ENCODE measurements at regions not wholly inside any gene's neighbourhood (a gene's known extent, or its start where the extent isn't known, plus 50 kb on each side); places are given as distances from the start of the nearest gene placed in this dataset.

DNA sequence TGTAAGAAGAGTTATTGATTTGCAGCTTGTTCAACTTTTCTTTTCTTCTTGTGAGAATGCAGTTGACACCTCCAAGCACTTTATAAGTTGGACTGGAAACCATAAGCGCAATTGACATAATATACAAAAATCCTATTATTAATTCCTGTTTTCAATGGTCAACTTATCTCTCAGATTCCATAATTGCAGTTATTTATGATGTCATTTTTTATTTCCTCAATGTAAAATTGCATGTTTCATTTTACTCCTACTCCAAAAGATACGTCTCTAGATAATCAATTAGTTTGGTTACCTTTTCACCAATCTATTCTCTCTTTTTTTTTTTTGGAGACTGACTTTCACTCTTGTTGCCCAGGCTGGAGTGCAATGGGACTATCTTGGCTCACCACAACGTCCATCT, 1416.1 kb upstream of the CDH6 start:
- H3K4me1 Mint-ChIP-seq (ENCODE audit: low read depth) = no peaks in the 10 kb centered on the region
- TF ChIP-seq, protein P1, sequence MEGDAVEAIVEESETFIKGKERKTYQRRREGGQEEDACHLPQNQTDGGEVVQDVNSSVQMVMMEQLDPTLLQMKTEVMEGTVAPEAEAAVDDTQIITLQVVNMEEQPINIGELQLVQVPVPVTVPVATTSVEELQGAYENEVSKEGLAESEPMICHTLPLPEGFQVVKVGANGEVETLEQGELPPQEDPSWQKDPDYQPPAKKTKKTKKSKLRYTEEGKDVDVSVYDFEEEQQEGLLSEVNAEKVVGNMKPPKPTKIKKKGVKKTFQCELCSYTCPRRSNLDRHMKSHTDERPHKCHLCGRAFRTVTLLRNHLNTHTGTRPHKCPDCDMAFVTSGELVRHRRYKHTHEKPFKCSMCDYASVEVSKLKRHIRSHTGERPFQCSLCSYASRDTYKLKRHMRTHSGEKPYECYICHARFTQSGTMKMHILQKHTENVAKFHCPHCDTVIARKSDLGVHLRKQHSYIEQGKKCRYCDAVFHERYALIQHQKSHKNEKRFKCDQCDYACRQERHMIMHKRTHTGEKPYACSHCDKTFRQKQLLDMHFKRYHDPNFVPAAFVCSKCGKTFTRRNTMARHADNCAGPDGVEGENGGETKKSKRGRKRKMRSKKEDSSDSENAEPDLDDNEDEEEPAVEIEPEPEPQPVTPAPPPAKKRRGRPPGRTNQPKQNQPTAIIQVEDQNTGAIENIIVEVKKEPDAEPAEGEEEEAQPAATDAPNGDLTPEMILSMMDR (IDR thresholded peaks at IDR 0.05) = no peak
- peaks cover 32% of the 10 kb centered on the region for H3K9me3 Mint-ChIP-seq
- H3K4me3 Mint-ChIP-seq = no peak overlapping the region
- no peaks in the 10 kb centered on the region for H3K36me3 Mint-ChIP-seq (ENCODE audit: low read depth)
- no peaks in the 10 kb centered on the region for H3K27me3 Mint-ChIP-seq (ENCODE audit: insufficient read depth)
- DNase-seq = no peak
- H3K27ac Mint-ChIP-seq = no peak overlapping the region

DNA sequence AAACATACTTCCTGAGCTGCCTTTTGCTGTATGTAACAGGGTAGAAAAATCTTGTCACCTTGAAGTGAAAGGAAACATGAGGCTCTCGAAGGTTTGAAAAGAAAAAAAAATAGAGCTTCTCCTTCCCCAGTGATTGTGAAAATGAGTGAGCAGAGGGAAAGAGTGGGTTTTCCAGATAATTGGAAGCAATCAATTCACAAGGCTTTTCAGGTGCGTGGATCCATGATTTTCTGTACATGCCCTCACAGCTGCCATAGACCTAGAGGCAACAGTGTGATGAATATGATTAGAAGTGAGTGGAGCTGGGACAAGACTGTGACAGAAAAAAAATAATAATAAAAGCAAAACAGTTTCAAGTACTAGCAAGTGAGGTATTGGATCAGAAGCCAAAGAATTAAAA, 1422.5 kb upstream of the CDH6 start:
- no peaks in the 10 kb centered on the region for H3K4me1 Mint-ChIP-seq (ENCODE audit: low read depth)
- no peaks in the 10 kb centered on the region for H3K27me3 Mint-ChIP-seq (ENCODE audit: insufficient read depth)
- H3K27ac Mint-ChIP-seq = no peak overlapping the region
- no peak for DNase-seq
- H3K9me3 Mint-ChIP-seq = peaks cover 36% of the 10 kb centered on the region
- TF ChIP-seq, protein P1 (IDR thresholded peaks at IDR 0.05) = no peak
- no peak overlapping the region for H3K4me3 Mint-ChIP-seq
- H3K36me3 Mint-ChIP-seq (ENCODE audit: low read depth) = no peaks in the 10 kb centered on the region; the same call in 1 of the 2 replicates

DNA sequence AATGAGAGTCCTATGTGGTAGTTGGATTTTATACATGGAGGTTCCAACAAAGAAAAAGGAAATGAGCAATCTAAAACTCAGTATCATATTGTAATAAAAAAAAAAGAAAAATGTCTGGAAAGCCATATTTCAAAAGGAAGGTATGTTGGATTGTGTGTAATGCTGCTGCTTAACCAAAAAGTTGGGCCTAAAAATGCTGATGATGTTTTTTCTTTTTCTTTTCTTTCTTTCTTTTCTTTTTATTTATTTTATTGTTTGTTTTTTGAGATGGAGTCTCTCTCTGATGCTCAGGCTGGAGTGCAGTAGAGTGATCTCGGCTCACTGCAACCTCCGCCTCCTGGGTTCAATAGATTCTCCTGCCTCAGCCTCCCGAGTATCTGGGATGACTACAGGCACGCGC, 1424.0 kb upstream of the CDH6 start:
- no peaks in the 10 kb centered on the region; the same call in 1 of the 2 replicates for H3K36me3 Mint-ChIP-seq (ENCODE audit: low read depth)
- H3K4me1 Mint-ChIP-seq (ENCODE audit: low read depth) = no peaks in the 10 kb centered on the region
- no peak overlapping the region for H3K27ac Mint-ChIP-seq
- H3K9me3 Mint-ChIP-seq = peaks cover 41% of the 10 kb centered on the region
- no peak overlapping the region for H3K4me3 Mint-ChIP-seq
- DNase-seq = no peak
- TF ChIP-seq, protein P1 (IDR thresholded peaks at IDR 0.05) = no peak
- H3K27me3 Mint-ChIP-seq (ENCODE audit: insufficient read depth) = no peaks in the 10 kb centered on the region

DNA sequence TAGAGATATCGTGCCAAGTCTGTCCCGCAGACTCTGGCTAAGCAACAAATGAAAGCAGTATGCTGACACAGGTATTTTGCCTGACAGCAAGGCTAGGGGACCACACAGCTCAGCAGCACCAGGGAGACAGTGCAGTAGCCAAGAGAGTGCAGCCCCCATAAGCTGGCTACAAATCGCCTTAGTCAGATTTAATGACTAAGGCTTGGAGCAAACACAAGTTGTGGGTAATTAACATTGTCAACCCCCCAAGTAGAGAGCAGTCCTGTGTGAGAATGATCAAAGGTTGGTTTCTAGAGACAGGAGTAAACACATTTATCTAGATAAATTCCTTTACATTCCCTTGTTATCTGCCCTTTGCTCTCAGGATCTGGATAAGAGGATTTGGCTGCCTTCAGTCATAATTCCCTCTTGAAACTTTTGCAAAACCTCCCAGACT, 1434.5 kb upstream of the CDH6 start:
- peaks cover 18% of the 10 kb centered on the region for H3K9me3 Mint-ChIP-seq
- H3K4me3 Mint-ChIP-seq = no peak overlapping the region
- no peaks in the 10 kb centered on the region for H3K4me1 Mint-ChIP-seq (ENCODE audit: low read depth)
- no peak for DNase-seq
- no peaks in the 10 kb centered on the region for H3K36me3 Mint-ChIP-seq (ENCODE audit: low read depth)
- no peaks in the 10 kb centered on the region; the same call in 1 of the 2 replicates for H3K27me3 Mint-ChIP-seq (ENCODE audit: insufficient read depth)
- no peak overlapping the region for H3K27ac Mint-ChIP-seq
- TF ChIP-seq, protein P1 (IDR thresholded peaks at IDR 0.05) = no peak

DNA sequence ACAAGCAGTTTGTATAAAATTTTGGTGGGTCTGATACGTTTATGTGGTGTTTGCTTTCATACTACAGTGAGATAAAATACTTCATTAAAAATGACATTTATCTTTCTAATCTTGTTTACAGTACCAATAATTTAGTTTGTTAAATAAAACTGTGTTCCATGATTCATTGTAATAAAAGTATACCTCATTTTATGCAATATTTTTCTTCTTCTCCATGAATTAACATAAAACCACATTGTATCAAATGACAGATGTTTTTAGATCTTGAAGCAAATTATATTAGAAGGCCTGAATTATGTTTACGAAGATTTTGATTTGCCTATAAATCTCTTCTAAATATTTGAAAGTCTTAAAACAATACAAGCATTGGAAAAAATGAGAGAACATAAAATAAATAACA, 1443.0 kb upstream of the CDH6 start:
- no peak overlapping the region for H3K4me3 Mint-ChIP-seq
- no peak for DNase-seq
- no peaks in the 10 kb centered on the region for H3K4me1 Mint-ChIP-seq (ENCODE audit: low read depth)
- TF ChIP-seq, protein P1 (IDR thresholded peaks at IDR 0.05) = no peak
- no peaks in the 10 kb centered on the region for H3K36me3 Mint-ChIP-seq (ENCODE audit: low read depth)
- H3K27me3 Mint-ChIP-seq (ENCODE audit: insufficient read depth) = no peaks in the 10 kb centered on the region
- H3K9me3 Mint-ChIP-seq = peaks cover 20% of the 10 kb centered on the region; the same call in 1 of the 2 replicates
- H3K27ac Mint-ChIP-seq = no peak overlapping the region

GRCh38 chr5:29744618-29745017, 1448.9 kb upstream of the CDH6 start:
- H3K36me3 Mint-ChIP-seq (ENCODE audit: low read depth) = no peaks in the 10 kb centered on the region
- TF ChIP-seq, protein P1 (IDR thresholded peaks at IDR 0.05) = no peak
- H3K27me3 Mint-ChIP-seq (ENCODE audit: insufficient read depth) = no peaks in the 10 kb centered on the region
- H3K27ac Mint-ChIP-seq = no peak overlapping the region
- no peaks in the 10 kb centered on the region for H3K4me1 Mint-ChIP-seq (ENCODE audit: low read depth)
- H3K4me3 Mint-ChIP-seq = no peak overlapping the region
- no peak for DNase-seq
- peaks cover 18% of the 10 kb centered on the region; the same call in 1 of the 2 replicates for H3K9me3 Mint-ChIP-seq
